CD14-positive monocyte (primary cell): ENCODE measurements at regions not wholly inside any gene's neighbourhood (a gene's known extent, or its start where the extent isn't known, plus 50 kb on each side); places are given as distances from the start of the nearest gene placed in this dataset.

ENCODE experiments used
- DNase-seq, 3 donors: peaks; one replicate each; pipeline ENCODE4 v3.0.0-alpha.2; 2011 to 2022
- H2AFZ ChIP-seq: 2 replicates; pipeline ENCODE4 v1.6.0; 2012; ENCODE audit warnings: mild to moderate bottlenecking, low read depth, low read length, inconsistent platforms; ENCODE audit not compliant: insufficient read depth, poor library complexity, severe bottlenecking
- H3K27ac ChIP-seq, 2 donors: 1 replicate in 1 of 2; 2 replicates in 1 of 2; pipeline ENCODE4 v1.5.1; 2012 to 2013; ENCODE audit warnings: low read length in 2 of 2, control low read depth in 1 of 2, inconsistent platforms in 1 of 2, low read depth in 1 of 2, mild to moderate bottlenecking in 1 of 2
- H3K27me3 ChIP-seq, 2 donors: one replicate each; pipeline versions ENCODE4 v1.6.0 to v1.6.1; 2011 to 2013; ENCODE audit warnings: low read length in 2 of 2; ENCODE audit not compliant: control insufficient read depth in 2 of 2, insufficient read depth in 2 of 2
- H3K36me3 ChIP-seq, 2 donors: replicated peaks in 1 of 2; 1 replicate in 1 of 2; 2 replicates in 1 of 2; pipeline versions ENCODE4 v1.5.1 to v1.6.1; 2012 to 2013; ENCODE audit warnings: low read length in 2 of 2, control low read depth in 1 of 2, inconsistent platforms in 1 of 2, mild to moderate bottlenecking in 1 of 2; ENCODE audit not compliant: insufficient read depth in 2 of 2, control insufficient read depth in 1 of 2
- H3K4me1 ChIP-seq, 2 donors: 1 replicate in 1 of 2; 2 replicates in 1 of 2; pipeline versions ENCODE4 v1.5.1 to v1.6.1; 2012 to 2013; ENCODE audit warnings: low read length in 2 of 2, control low read depth in 1 of 2, inconsistent platforms in 1 of 2, mild to moderate bottlenecking in 1 of 2, moderate library complexity in 1 of 2; ENCODE audit not compliant: insufficient read depth in 2 of 2, control insufficient read depth in 1 of 2
- H3K4me2 ChIP-seq: replicated peaks from 2 replicates; pipeline ENCODE3; 2012; ENCODE audit warnings: low read length, moderate library complexity, mild to moderate bottlenecking; ENCODE audit not compliant: poor library complexity, severe bottlenecking; ENCODE audit errors: extremely low read depth
- H3K4me3 ChIP-seq, 3 experiments: fragments of 200-600 bp in 1 of 3; sonication (generic) in 1 of 3; replicated peaks in 1 of 3; 1 replicate in 2 of 3; 2 replicates in 1 of 3; pipeline ENCODE4 v1.5.1; 2011 to 2013; ENCODE audit warnings: low read length in 3 of 3, mild to moderate bottlenecking in 3 of 3, control low read depth in 2 of 3, low read depth in 2 of 3, inconsistent platforms in 1 of 3, moderate library complexity in 1 of 3
- H3K79me2 ChIP-seq: 2 replicates; pipeline ENCODE4 v1.6.0; 2012; ENCODE audit warnings: mild to moderate bottlenecking, control low read depth, inconsistent platforms, low read length, moderate library complexity; ENCODE audit not compliant: insufficient read depth
- H3K9ac ChIP-seq: 2 replicates; pipeline ENCODE4 v1.6.0; 2017; ENCODE audit warnings: low read length, mild to moderate bottlenecking; ENCODE audit not compliant: insufficient read depth, poor library complexity, severe bottlenecking
- H3K9me3 ChIP-seq, 2 donors: replicated peaks in 1 of 2; 1 replicate in 1 of 2; 2 replicates in 1 of 2; pipeline versions ENCODE4 v1.5.1 to v1.6.1; 2012 to 2013; ENCODE audit warnings: low read length in 2 of 2, control low read depth in 1 of 2; ENCODE audit not compliant: control insufficient read depth in 1 of 2, insufficient read depth in 1 of 2
- H4K20me1 ChIP-seq: 2 replicates; pipeline ENCODE4 v1.6.0; 2012; ENCODE audit warnings: mild to moderate bottlenecking, low read length, control low read depth, moderate library complexity; ENCODE audit not compliant: insufficient read depth
- H3K27ac Mint-ChIP-seq, 7 donors: one replicate each; pipeline ENCODE4 v1.8.0; 2020; ENCODE audit warnings: mild to moderate bottlenecking in 7 of 7, mixed read lengths in 7 of 7, moderate library complexity in 6 of 7, inconsistent platforms in 2 of 7
- H3K27me3 Mint-ChIP-seq, 3 donors: one replicate each; pipeline ENCODE4 v1.8.0; 2021 to 2022; ENCODE audit warnings: low read depth in 3 of 3, mild to moderate bottlenecking in 3 of 3, mixed read lengths in 3 of 3, moderate library complexity in 3 of 3, inconsistent platforms in 1 of 3
- H3K36me3 Mint-ChIP-seq, 2 donors: one replicate each; pipeline ENCODE4 v1.8.0; 2020; ENCODE audit warnings: mixed read lengths in 2 of 2, inconsistent platforms in 1 of 2, mild to moderate bottlenecking in 1 of 2
- H3K4me1 Mint-ChIP-seq: one replicate; pipeline ENCODE4 v1.8.0; 2020; ENCODE audit warnings: mild to moderate bottlenecking, mixed read lengths
- H3K4me3 Mint-ChIP-seq, 2 donors: one replicate each; pipeline ENCODE4 v1.8.0; 2020; ENCODE audit warnings: mild to moderate bottlenecking in 2 of 2, mixed read lengths in 2 of 2, moderate library complexity in 1 of 2
- H3K9me3 Mint-ChIP-seq, 7 donors: one replicate each; pipeline ENCODE4 v1.8.0; 2020 to 2022; ENCODE audit warnings: mixed read lengths in 7 of 7, mild to moderate bottlenecking in 6 of 7, moderate library complexity in 6 of 7, inconsistent platforms in 2 of 7
- WGBS: methylation state at CpG from one replicate; pipeline ENCODE4 v1.1.5; 2013; ENCODE audit warnings: missing lambda C conversion rate; ENCODE audit not compliant: insufficient coverage; 5-methylcytosine and 5-hydroxymethylcytosine counted together
- intact Hi-C, 2 donors: fragments of 100-400 bp; cut with micrococcal nuclease; formaldehyde crosslinking; loops; one replicate each; pipeline versions ENCODE4 v1.15.0 to v1.15.1; 2023
- TF ChIP-seq, protein P1 (sequence below): fragments of 200-600 bp; IDR thresholded peaks from one replicate; pipeline ENCODE4 v1.8.0; 2022; ENCODE audit warnings: antibody characterized with exemption, mild to moderate bottlenecking

DNA sequence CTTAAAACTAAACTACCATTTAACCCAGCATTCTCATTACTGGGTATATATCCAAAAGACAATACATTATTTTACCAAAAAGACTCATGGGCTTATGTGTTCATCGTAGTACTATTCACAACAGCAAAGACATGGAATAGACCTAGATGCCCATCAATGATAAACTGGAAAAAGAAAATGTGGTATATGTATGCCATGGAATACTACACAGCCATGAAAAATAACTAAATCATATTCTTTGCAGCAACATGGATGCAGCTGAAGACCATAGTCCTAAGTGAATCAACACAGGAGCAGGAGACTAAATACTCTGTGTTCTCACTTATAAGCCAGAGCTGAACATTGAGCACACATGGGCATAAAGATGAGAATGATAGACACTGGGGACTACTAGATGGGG, 645.1 kb upstream of the B3GALT2 start:
- no peak overlapping the region for H3K27ac Mint-ChIP-seq
- no peaks in the 10 kb centered on the region for H3K36me3 Mint-ChIP-seq
- Histone ChIP-seq H3K4me2 (no peak overlapping the region), H3K79me2 (no peaks in the 10 kb centered on the region), H3K36me3 (no peaks in the 10 kb centered on the region), H2AFZ (no peak overlapping the region), H3K27me3 (no peaks in the 10 kb centered on the region), H3K9me3 (peaks cover 10 to 22% of the 10 kb centered on the region in 2 donors), H3K27ac (no peak overlapping the region), H3K4me1 (no peaks in the 10 kb centered on the region), H4K20me1 (no peaks in the 10 kb centered on the region), H3K9ac (no peak overlapping the region), H3K4me3 (no peak overlapping the region)
- peaks cover 0 to 2% (median 0%) of the 10 kb centered on the region in 3 donors for H3K27me3 Mint-ChIP-seq
- H3K4me3 Mint-ChIP-seq, result no peak overlapping the region
- H3K9me3 Mint-ChIP-seq, result peaks cover 10 to 22% (median 13%) of the 10 kb centered on the region in 7 donors
- TF ChIP-seq, protein P1, sequence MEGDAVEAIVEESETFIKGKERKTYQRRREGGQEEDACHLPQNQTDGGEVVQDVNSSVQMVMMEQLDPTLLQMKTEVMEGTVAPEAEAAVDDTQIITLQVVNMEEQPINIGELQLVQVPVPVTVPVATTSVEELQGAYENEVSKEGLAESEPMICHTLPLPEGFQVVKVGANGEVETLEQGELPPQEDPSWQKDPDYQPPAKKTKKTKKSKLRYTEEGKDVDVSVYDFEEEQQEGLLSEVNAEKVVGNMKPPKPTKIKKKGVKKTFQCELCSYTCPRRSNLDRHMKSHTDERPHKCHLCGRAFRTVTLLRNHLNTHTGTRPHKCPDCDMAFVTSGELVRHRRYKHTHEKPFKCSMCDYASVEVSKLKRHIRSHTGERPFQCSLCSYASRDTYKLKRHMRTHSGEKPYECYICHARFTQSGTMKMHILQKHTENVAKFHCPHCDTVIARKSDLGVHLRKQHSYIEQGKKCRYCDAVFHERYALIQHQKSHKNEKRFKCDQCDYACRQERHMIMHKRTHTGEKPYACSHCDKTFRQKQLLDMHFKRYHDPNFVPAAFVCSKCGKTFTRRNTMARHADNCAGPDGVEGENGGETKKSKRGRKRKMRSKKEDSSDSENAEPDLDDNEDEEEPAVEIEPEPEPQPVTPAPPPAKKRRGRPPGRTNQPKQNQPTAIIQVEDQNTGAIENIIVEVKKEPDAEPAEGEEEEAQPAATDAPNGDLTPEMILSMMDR, result no peak
- intact Hi-C loops, result no loop called here
- no CpG with 5 or more reads among the region's 1 CpG for WGBS
- no peak for DNase-seq
- no peaks in the 10 kb centered on the region for H3K4me1 Mint-ChIP-seq

DNA sequence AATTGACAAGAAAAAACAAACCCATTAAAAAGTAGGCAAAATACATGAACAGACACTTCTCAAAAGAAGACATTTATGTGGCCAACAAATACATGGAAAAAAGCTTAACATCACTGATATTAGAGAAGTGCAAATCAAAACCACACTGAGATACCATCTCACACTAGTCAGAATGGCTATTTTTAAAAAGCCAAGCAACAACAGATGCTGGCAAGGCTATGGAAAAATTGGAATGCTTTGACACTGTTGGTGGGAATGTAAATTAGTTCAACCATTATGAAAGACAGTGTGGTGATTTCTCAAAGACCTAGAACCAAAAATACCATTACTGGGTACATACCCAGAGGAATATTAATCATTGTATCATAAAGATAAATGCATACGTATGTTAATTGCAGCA, 641.1 kb upstream of the B3GALT2 start:
- Mint-ChIP-seq H3K27ac (no peak overlapping the region), H3K4me1 (no peaks in the 10 kb centered on the region), H3K9me3 (peaks cover 1 to 14% (median 7%) of the 10 kb centered on the region in 7 donors), H3K36me3 (no peaks in the 10 kb centered on the region), H3K4me3 (no peak overlapping the region), H3K27me3 (no peaks in the 10 kb centered on the region)
- TF ChIP-seq, protein P1, result no peak
- intact Hi-C loops, result no loop called here
- Histone ChIP-seq H3K4me1 (no peaks in the 10 kb centered on the region), H3K27ac (no peak overlapping the region), H3K9ac (no peak overlapping the region), H3K9me3 (peaks cover 0 to 14% of the 10 kb centered on the region in 2 donors), H3K27me3 (no peaks in the 10 kb centered on the region), H3K4me2 (no peak overlapping the region), H2AFZ (no peak overlapping the region), H3K79me2 (no peaks in the 10 kb centered on the region), H3K36me3 (no peaks in the 10 kb centered on the region), H4K20me1 (no peaks in the 10 kb centered on the region), H3K4me3 (no peak overlapping the region)
- DNase-seq, result no peak
- no CpG with 5 or more reads among the region's 1 CpG for WGBS
